Stimulated activated CD4-positive, alpha-beta T cell treated with anti-CD3 and anti-CD28 coated beads, Interleukin-15, amount 100 ng/mL, for 24 hours (primary cell): ENCODE measurements at regions not wholly inside any gene's neighbourhood (a gene's known extent, or its start where the extent isn't known, plus 50 kb on each side); places are given as distances from the start of the nearest gene placed in this dataset.
"Not testable (repeated sequence)": the region's sequence is repeated elsewhere in the genome, so short reads cannot be mapped to it uniquely, and the experiment has no call there.

Experiments
- DNase-seq: peaks from one replicate; pipeline ENCODE4 v3.0.0-alpha.2; 2020

DNA sequence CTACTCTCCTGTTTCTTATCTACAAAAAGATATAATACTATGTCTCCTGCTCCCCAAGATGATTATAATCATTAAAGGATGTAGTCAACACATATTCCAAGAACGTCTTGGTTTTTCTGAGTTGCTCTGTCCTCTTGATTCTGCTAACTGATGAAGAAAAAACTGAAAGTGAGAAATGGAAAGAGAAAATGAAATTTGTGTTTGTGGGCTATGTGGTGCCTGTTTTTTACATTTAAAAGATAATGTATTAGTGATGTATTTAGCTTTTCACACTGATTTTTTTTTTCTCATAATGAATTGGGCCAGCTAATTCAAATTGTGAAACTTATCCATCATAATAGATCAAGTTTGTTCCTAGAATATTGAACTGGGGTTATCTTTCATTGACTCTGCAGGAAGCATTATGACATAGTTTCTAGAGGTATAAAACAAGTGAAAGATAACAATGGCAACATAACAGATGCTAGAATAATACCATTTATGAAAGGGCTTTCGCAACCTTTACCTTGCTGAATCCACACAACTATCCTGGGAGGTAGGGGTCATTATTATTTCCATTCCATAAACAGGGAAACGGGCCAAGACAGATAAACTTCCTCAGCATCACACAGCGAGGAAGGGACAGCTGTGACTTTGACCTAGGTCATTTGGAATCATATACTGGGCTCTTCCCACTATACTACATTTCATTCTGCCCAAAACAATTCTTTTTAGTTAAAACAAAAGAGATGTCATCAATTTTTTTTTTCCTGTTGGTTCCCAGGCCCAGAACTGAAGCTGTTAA is 336.7 kb downstream of the GJA1 start:
- DNase-seq = no peak

DNA sequence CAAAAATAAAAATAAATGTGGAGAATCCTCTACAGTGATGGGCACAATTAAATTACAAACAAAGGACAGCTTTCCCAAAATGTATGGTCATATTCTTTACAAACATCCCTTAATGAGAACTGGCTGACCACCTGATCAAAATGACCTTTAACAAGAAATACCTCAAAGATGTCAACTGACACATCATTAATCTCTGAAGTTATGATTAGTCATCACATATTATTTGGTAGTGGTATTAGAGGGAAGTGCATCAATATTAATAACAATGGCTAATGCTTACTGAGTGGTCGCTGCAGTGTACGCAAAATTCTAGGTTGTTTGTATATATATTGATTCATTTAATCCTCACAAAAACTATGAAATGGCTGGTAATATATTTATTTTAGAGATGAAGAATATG is 340.6 kb downstream of the GJA1 start:
- DNase-seq = no peak

DNA sequence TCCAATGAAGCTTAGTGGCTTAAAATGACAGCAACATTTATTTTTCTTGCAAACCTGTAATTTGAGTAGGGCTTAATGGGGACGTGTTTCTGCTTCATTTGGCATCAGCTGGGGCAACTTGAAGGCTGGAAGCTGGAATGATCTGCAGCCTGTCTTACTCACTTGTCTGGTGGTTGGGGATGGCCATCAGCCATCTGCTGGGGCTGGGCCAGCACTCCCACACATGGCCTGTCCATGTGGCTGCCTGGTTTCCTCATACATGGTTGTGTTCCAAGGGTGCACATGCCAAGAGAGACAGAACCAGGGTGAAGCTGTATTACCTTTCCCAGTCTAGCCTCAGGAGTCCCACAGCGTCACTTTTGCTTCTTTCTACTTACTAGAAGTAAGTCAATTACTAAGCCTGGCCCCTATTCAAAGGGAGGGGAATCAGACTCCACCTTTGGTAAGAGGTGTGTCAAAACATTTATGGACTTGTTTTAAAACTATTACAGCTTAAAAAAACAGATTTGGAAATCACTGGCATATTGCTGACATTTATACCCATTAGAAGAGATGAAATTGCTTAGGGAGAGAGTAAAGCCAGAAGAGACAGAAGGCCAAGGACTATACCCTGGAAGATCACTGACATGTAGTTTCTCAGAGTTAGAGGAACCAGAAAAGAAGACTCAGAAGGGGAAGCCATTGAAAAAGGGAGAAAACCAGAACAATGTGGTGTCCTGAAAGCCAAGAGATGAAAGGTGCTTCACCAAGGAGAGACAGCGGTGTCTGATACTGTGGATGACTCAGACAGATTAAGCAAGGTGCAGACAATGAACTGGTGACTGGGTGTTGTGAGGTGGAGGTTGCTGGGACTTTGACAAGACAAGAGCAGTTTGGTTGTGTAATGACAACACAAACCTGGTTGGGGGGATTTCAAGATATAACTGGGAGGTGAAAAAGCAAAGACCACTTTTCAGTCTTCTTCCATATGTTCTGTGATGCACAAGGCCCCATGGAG is 345.2 kb downstream of the GJA1 start:
- no peak for DNase-seq

DNA sequence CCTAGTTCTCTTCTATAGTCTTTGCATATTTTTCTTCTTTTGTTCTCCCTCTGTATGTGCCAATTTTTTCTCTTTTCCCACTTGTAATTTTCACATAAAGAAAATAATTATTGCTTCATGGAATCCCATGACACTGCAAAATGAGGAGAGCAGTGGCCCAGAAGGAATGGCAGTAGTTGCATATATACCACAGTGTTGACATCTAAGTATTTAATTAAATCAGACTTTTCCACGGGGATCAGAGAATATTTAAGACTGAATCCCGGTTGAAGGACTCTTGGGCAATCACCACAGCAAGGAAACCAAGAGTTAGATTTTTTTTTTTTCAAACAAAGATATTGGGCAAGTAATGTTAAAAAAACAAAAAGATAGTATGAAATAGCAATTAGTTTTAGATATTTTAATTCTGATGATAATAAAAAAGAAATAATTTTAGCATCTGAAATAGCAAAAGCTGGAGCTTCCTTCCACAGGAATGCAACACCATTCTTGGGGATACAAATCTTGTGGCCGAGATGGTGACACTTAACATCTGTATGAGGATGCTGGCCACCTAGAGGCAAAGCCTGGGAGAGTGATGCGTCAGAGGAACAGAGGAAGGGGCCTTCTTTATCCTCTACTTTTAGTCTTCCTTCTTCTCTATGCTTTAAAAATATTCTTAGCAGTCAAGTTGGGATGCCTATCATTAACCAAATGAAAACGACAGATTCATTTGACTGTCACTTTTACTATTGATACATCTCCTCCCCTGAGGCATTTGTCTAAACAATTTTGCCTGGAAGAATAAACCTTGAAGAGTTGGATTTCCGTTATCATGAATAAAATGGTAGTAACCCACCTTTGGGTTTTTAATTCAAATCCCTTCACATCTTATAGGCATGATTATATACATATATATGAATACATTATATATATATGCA is 356.2 kb downstream of the GJA1 start:
- DNase-seq = no peak

DNA sequence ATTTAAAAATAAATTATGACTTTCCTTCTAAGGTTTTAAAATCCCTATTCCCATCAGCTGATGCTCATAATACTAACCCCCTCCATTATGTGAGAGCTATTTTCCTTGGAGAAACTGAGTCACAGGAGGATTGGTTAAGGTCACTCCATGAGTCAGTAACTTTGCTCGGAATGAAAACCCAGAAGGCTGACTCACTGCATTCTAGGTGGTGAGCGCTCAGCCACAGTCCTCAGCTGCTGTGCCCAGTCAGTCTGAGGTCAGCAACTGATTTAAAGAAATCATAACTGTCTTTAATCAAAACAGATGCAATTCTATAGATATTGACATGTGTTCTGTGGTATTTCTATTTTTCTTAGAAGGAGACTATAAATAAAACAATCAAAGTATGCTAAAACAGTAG is 359.2 kb downstream of the GJA1 start:
- no peak for DNase-seq

DNA sequence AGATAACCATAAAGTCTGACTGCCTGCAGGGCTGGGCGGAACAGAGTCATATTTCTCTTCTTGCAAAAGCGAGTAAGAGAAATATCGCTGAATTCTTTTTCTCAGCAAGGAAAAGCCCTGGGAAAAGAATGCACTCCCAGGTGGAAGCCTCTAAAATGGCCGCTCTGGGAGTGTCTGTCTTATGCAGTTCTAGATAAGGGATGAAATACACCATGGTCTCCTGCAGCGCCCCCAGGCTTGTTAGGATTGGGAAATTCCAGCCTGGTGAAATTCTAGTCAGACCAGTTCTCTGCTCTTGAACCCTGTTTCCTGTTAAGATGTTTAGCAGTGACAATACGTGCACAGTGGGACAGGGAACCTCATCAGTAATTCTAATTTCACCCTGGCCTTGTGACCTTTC is 362.2 kb downstream of the GJA1 start:
- DNase-seq = not testable (repeated sequence)

GRCh38 chr6:121798126-121798525 is 362.7 kb downstream of the GJA1 start:
- not testable (repeated sequence) for DNase-seq

- no peak for DNase-seq
Measured at GRCh38 chr6:121799574-121799973, 364.1 kb downstream of the GJA1 start.

- DNase-seq = no peak
Measured at GRCh38 chr6:121800047-121800446, 364.6 kb downstream of the GJA1 start.

- no peak for DNase-seq
Measured at GRCh38 chr6:121806116-121806515, 370.7 kb downstream of the GJA1 start.

DNA sequence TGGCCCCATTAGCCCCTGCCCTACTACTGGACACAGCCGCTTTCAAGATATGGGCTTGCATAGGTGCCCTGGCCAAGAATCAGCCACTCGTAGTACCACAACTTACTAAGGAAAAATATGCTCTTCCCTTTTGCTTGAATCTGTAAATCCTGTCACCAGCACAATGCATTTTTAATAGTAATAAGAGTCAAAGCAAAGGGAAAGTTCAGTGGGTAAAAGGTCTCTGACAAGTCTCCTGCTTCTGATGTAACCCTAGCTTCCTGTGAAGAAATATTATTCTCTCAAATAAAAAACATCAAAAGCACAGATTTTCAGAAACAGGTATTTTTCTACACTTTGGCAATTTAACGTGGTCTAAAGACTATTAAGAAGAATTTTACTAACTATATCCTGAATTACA is 373.8 kb downstream of the GJA1 start:
- no peak for DNase-seq

- no peak for DNase-seq
Measured at GRCh38 chr6:121810158-121811032, 374.9 kb downstream of the GJA1 start.

DNA sequence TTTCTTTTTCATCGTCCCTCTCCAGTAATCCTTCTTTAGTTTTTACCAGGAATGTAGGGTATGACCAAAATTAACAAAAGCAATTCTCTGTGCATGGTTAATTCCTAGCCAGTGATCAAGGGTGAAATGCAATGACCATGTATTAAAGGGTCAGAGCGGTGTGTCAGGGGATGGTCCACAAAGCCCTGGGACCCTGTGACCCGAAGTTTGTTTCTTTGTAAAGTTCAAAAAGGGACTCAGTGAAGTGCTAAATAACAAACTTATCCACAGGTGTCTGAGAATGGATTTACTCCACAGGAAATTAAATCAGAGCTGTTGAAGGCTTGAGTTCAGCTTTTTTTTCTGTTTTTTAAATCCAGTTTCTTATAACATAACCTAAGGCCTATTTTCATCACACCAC is 375.7 kb downstream of the GJA1 start:
- DNase-seq = no peak

- no peak for DNase-seq
Measured at GRCh38 chr6:121816361-121816760, 380.9 kb downstream of the GJA1 start.

DNA sequence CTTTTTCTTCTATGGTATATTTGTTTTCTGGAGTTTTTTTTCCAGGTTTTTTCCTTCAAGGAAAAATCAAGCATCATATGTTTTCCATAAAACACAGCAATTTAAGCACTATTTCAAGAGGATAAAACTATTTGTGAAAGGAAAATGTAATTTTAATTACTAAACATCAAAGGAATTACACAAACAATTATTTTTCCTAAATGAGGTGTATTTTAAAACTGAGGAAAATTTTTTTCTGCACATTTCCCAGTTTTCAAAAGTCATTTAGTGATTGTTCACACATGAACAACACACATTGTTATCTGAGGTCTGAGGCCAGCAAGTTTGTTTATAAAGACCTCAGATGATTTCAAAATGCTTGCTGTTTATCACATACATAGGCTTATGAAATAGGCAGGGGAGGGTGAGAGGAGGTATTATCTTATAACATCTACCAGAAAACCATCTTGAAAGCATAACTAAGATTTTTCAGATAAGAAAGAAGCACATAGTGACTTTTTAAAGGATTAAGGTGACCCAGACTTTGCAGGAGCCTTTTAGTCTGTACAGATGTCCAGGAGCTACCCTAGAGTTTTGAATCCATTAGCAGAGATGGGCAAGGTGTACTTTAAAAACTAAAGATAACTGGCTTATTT is 381.6 kb downstream of the GJA1 start:
- no peak for DNase-seq

- DNase-seq = no peak
Measured at GRCh38 chr6:121823437-121823851, 388.0 kb downstream of the GJA1 start.

GRCh38 chr6:121826156-121826810 is 390.8 kb downstream of the GJA1 start:
- no peak for DNase-seq

DNA sequence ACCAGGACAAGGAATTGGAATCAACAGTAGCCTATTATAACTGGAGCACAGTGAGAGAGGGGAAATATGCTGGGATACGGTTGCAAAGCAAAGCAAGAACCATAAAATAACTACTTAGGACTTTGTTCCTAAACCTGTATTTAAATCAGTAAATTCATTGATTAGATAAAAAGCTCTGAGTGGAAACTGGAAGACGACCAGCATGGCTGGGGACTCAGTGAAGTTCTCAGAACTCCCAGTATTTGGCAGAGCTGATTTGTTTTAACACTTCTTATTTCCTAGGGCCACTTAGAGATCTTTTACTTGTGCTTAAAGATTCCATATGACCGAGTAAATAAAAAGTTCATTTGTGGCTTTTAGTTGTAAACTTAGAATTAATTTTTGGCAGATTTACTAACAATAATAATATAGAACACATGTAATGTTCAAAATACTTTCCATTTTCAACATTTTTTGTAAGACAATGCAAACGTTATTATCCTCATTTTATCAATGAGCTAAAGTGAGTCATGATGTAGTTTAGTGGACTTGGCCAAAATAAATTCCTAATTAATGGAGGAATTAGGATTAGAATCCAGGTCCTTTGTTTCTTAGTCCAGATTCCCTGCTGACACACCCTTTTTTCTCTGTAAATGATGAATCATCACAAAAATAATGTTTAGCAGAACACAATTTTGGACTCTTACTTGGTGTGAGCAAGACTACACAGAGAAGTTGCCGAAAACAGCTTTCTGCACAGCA is 392.9 kb downstream of the GJA1 start:
- DNase-seq = no peak

- DNase-seq = no peak
Measured at GRCh38 chr6:121830736-121831135, 395.3 kb downstream of the GJA1 start.

DNA sequence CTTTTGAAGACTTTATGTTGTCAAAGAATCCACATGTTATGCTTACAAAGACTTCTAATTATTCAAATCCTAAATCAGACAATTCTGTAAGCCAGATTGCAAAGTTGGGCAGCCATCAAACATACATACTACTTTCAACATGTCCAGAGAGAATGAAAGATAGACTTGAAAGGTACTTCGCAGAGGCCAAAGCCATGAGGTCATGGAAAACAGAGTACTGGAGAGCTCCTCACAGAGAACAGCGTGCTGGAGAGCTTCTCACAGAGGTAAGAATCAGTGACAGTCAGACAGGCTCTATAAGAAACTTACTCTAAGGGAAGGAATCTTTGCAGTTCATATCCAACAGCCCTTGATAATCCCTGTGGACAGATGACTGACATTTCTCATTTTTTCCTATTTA is 400.2 kb downstream of the GJA1 start:
- no peak for DNase-seq
